ENCODE measurements at regions not wholly inside any gene's neighbourhood (a gene's known extent, or its start where the extent isn't known, plus 50 kb on each side); places are given as distances from the start of the nearest gene placed in this dataset.

DNA sequence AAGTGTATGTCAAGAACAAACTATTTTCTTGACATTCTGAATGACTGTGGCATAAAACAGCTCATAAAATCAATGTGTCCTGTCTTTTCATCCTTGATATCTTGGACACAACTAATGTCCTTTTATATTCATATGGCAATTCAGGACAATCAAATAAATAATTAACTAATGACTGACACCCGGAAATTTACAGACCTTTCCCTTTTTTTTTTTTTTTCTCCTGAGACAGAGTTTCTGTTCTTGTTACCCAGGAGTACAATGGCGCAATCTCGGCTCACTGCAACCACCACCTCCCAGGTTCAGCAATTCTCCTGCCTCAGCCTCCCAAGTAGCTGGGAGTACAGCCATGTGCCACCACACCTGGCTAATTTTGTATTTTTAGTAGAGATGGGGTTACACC is 107.1 kb upstream of the LGSN start:
- H3K27ac ChIP-seq = no peak overlapping the region
- TF ChIP-seq, protein P1, sequence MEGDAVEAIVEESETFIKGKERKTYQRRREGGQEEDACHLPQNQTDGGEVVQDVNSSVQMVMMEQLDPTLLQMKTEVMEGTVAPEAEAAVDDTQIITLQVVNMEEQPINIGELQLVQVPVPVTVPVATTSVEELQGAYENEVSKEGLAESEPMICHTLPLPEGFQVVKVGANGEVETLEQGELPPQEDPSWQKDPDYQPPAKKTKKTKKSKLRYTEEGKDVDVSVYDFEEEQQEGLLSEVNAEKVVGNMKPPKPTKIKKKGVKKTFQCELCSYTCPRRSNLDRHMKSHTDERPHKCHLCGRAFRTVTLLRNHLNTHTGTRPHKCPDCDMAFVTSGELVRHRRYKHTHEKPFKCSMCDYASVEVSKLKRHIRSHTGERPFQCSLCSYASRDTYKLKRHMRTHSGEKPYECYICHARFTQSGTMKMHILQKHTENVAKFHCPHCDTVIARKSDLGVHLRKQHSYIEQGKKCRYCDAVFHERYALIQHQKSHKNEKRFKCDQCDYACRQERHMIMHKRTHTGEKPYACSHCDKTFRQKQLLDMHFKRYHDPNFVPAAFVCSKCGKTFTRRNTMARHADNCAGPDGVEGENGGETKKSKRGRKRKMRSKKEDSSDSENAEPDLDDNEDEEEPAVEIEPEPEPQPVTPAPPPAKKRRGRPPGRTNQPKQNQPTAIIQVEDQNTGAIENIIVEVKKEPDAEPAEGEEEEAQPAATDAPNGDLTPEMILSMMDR (conservative IDR thresholded peaks at IDR 0.05) = no peak

DNA sequence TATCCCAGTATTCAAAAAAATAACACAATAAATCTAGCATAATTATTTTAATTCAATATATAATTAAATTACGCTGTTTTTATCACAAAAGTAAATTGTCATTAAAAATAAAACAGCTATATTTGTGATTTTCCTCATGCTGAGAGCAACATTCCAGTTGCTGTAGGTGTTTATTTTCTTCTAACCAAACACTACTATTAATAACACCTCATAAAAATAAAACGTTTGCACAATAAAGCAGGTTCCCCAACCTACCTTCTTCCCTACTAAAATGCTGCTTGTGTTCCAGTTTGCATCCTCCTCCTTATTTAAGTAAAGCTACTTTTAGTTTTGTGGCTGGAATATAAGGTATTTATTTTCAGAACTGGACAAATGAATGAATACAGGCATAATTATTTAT is 108.2 kb upstream of the LGSN start:
- no peak overlapping the region for H3K27ac ChIP-seq
- TF ChIP-seq, protein P1 (conservative IDR thresholded peaks at IDR 0.05) = no peak
- no peak for TF ChIP-seq ZFX (IDR thresholded peaks at IDR 0.05)

DNA sequence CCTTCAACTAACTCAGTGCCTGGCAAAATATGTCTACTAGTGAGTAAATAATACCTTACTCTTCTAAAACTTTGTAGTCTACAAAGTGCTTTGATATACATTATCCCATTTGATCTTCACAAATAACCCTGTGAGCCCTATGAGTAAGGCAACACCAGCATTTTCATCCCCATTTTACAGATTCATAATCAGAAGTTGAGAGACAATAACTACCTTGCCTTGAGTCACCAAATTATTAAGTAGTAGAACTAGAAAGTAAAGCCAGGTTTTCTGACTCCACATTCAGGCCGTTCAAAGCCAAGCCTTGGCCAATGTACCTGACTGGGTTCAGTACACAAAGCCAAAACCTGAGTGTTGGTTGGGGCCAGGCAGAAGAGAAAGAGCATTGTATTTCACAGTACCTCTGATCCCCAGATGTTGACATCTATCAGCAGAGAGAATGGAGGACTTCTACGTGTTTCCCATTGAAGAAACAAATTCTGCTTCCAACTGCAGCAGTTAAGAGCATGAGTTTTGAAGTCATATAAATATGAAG is 111.3 kb upstream of the LGSN start:
- TF ChIP-seq ZFX (IDR thresholded peaks at IDR 0.05) = no peak
- TF ChIP-seq, protein P1 (conservative IDR thresholded peaks at IDR 0.05) = no peak
- no peak overlapping the region for H3K27ac ChIP-seq

DNA sequence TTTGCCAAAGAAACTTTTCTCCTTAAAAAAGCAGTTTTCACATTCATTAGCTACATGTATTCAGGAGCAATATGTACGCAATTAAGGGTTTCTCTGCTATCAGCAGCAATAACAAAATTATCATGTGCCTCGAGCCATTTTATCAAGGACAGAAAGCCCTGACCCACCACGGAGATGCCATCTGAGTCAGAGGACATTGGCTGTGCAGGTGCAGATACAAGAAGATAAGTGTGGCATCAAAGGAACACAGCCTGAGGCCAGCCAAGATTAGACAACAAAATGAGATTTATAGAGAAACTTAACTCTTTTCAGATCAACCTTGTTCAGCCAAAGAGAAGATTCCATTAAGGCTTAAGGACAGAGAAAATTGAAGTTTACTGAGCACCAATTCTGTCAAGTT is 115.2 kb upstream of the LGSN start:
- no peak overlapping the region for H3K27ac ChIP-seq
- TF ChIP-seq ZFX (IDR thresholded peaks at IDR 0.05) = no peak
- TF ChIP-seq, protein P1 (conservative IDR thresholded peaks at IDR 0.05) = no peak

DNA sequence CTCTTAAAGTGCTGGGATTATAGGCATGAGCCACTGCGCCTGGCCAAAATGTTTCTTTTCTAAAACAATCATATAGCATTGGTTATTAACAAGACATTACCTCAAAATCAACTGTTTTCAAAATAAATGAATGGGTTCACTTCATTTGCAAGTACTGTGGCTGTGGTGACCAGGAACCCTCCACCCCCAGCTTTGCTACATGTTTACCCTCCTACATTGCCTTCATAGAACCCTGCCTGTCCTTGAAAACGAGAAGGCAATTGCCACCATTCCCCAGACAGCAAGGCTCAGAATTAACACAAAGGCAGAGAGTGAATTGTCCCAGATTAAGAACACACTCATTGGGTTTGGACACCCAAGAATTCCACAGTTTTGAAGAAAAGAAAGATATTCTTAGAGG is 116.6 kb upstream of the LGSN start:
- TF ChIP-seq, protein P1 (conservative IDR thresholded peaks at IDR 0.05) = no peak
- no peak for TF ChIP-seq ZFX (IDR thresholded peaks at IDR 0.05)
- no peak overlapping the region for H3K27ac ChIP-seq

DNA sequence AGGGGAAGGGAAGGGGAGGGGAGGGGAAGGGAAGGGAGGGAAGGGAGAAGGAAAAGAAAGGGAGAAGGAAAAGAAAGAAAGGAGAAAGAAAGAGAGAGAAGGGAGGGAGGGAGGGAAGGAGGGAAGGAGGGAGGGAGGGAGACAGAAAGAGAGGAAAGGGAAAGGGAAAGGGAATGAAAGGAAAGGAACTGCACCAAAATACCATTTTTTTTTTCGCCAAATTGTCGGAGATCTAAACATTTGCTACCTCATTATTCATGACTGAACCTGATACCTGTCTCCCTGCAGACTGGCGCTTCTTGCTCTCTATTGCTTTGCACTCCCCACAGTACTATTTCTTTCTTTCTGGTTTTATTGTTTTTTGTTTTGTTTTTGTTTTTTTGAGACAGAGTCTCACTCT is 117.3 kb upstream of the LGSN start:
- H3K27ac ChIP-seq = no peak overlapping the region
- TF ChIP-seq, protein P1 (conservative IDR thresholded peaks at IDR 0.05) = no peak
- no peak for TF ChIP-seq ZFX (IDR thresholded peaks at IDR 0.05)

DNA sequence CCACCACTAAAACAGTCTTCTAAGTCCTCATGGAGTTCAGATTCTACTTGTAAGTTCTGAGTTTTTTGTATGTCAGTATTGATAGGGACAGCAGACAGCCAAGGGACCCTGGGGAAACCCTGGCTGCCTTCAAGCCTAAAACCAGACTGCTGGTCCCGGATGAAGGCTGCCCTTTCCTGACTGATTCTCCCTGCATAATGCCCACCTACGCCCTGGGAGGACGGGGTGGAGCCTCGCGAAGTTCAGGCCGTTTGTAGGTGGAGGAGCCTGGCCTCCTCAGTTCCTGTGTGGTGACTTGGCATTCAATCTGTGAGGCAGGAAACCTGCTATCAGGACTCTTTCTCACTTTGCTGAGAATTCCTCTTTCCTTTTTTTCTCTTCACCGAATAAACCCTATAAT is 120.3 kb upstream of the LGSN start:
- no peak overlapping the region for H3K27ac ChIP-seq
- no peak for TF ChIP-seq ZFX (IDR thresholded peaks at IDR 0.05)
- TF ChIP-seq, protein P1 (conservative IDR thresholded peaks at IDR 0.05) = no peak
